Adrenal gland (tissue), 9 donors: ENCODE measurements at regions not wholly inside any gene's neighbourhood (a gene's known extent, or its start where the extent isn't known, plus 50 kb on each side); places are given as distances from the start of the nearest gene placed in this dataset.
"Not testable (repeated sequence)": the region's sequence is repeated elsewhere in the genome, so short reads cannot be mapped to it uniquely, and the experiment has no call there.

Source experiments
- DNase-seq, 7 donors: peaks; one replicate each; pipeline ENCODE4 v3.0.0-alpha.2; 2019 to 2020
- H3K27ac ChIP-seq, 5 donors: fragments of 200-600 bp; sonication (generic) in 4 of 5; 1 replicate in 3 of 5; 2 replicates in 2 of 5; pipeline versions ENCODE4 v1.5.1 to v1.8.0; 2016 to 2020; ENCODE audit warnings: mild to moderate bottlenecking in 1 of 5
- H3K27me3 ChIP-seq: fragments of 200-600 bp; 2 replicates; pipeline ENCODE4 v1.8.0; 2021
- H3K36me3 ChIP-seq, 2 donors: fragments of 200-600 bp; replicated peaks in 1 of 2; 1 replicate in 1 of 2; 2 replicates in 1 of 2; pipeline versions ENCODE4 v1.5.1 to v1.8.0; 2018 to 2022
- H3K4me1 ChIP-seq, 2 donors: fragments of 200-600 bp; replicated peaks in 1 of 2; 1 replicate in 1 of 2; 2 replicates in 1 of 2; pipeline versions ENCODE4 v1.5.1 to v1.8.0; 2018 to 2021
- H3K4me3 ChIP-seq, 4 donors: fragments of 200-600 bp; sonication (generic) in 3 of 4; one replicate each; pipeline ENCODE4 v1.5.1; 2016 to 2018
- H3K9me3 ChIP-seq, 3 donors: fragments of 200-600 bp; sonication (generic) in 1 of 3; replicated peaks in 1 of 3; 1 replicate in 2 of 3; 2 replicates in 1 of 3; pipeline versions ENCODE4 v1.5.1 to v1.8.0; 2016 to 2021
- POLR2A ChIP-seq, 2 donors: fragments of 450-650 bp; IDR thresholded peaks; one replicate each; pipeline ENCODE4 v1.6.1; 2017; ENCODE audit warnings: antibody characterized with exemption in 2 of 2, mild to moderate bottlenecking in 2 of 2, moderate library complexity in 1 of 2
- WGBS, 4 donors: extraction: QIAGEN DNeasy Blood & Tissue Kit in 2 of 4; methylation state at CpG; one replicate each; pipeline versions ENCODE4 v1.1.5 to v1.1.7; 2013 to 2017; 5-methylcytosine and 5-hydroxymethylcytosine counted together
- intact Hi-C, 2 donors: fragments of 100-400 bp; cut with DNase I; formaldehyde crosslinking; loops; one replicate each; pipeline versions ENCODE4 v1.14.1 to v1.15.0; 2022 to 2023
- TF ChIP-seq, protein P1 (sequence below), 6 experiments: fragments of 450-650 bp in 4 of 6; fragments of 200-600 bp in 2 of 6; sonication (generic) in 1 of 6; IDR thresholded peaks; 1 replicate in 5 of 6; 2 replicates in 1 of 6; pipeline versions ENCODE4 v1.5.1 to v1.8.0; 2016 to 2021; ENCODE audit warnings: antibody characterized with exemption in 6 of 6, mild to moderate bottlenecking in 2 of 6, moderate library complexity in 1 of 6
- donor health status: healthy with polysubstance abuse.
- donor health status: Bipolar disorder and iron deficiency.
- donor health status: DM: yes; HTN: yes; CAD: no.
- donor health status: DM: no; HTN: no; CAD: no.
- donor health status: DM: no; HTN: no; CAD: no.

DNA sequence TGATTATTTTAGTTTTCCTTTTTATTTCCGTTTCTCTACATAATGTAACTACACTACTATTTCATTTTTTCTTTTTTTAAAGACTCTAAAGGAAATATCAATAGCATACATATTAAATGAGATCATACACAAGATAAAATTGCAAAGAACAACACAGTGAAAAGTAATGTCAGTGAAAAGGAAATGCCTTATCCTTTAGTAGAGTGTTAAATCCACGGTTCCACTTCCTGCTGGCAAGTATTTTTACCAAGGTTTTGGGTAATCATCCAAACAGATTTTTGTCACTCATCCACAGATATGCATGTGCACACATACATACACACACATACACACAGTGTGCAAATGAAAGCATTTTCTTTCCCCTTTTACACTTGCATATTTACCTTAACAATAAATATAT lies 548.9 kb downstream of the PPP4R3C start:
- no peak overlapping the region for H3K4me3 ChIP-seq
- no peaks in the 10 kb centered on the region for H3K4me1 ChIP-seq
- no peak for TF ChIP-seq POLR2A (IDR thresholded peaks at IDR 0.05)
- TF ChIP-seq, protein P1, sequence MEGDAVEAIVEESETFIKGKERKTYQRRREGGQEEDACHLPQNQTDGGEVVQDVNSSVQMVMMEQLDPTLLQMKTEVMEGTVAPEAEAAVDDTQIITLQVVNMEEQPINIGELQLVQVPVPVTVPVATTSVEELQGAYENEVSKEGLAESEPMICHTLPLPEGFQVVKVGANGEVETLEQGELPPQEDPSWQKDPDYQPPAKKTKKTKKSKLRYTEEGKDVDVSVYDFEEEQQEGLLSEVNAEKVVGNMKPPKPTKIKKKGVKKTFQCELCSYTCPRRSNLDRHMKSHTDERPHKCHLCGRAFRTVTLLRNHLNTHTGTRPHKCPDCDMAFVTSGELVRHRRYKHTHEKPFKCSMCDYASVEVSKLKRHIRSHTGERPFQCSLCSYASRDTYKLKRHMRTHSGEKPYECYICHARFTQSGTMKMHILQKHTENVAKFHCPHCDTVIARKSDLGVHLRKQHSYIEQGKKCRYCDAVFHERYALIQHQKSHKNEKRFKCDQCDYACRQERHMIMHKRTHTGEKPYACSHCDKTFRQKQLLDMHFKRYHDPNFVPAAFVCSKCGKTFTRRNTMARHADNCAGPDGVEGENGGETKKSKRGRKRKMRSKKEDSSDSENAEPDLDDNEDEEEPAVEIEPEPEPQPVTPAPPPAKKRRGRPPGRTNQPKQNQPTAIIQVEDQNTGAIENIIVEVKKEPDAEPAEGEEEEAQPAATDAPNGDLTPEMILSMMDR (IDR thresholded peaks at IDR 0.05) = no peak
- intact Hi-C loops = no loop called here
- H3K27ac ChIP-seq = no peak overlapping the region
- no peaks in the 10 kb centered on the region for H3K9me3 ChIP-seq
- 18 to 41% (median 29%) methylated on average over 2 of the region's 2 CpGs for WGBS, 4 donors
- H3K27me3 ChIP-seq = no peaks in the 10 kb centered on the region
- no peak for DNase-seq
- no peaks in the 10 kb centered on the region for H3K36me3 ChIP-seq

DNA sequence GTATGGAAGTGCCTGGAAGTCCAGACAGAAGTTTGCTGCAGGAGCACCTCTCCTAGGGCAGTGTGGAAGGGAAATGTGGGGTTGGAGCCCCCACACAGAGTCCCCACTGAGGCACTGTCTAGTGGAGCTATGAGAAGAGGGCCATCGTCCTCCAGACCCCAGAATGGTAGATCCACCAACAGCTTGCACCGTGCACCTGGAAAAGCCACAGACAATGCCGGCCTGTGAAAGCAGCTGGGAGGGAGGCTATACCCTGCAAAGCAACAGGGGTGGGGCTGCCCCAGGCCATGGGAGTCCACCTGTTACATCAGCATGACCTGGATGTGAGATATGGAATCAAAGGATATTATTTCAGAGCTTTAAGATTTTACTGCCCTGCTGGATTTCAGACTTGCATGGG lies 551.4 kb downstream of the PPP4R3C start:
- WGBS, 4 donors = 53 to 84% (median 83%) methylated on average over 3 of the region's 3 CpGs; no CpG with 5 or more reads in 1 of the 4 donors
- DNase-seq, H3K36me3 ChIP-seq, intact Hi-C loops, H3K9me3 ChIP-seq, H3K27me3 ChIP-seq, H3K4me1 ChIP-seq, H3K27ac ChIP-seq, H3K4me3 ChIP-seq: not testable (repeated sequence)

DNA sequence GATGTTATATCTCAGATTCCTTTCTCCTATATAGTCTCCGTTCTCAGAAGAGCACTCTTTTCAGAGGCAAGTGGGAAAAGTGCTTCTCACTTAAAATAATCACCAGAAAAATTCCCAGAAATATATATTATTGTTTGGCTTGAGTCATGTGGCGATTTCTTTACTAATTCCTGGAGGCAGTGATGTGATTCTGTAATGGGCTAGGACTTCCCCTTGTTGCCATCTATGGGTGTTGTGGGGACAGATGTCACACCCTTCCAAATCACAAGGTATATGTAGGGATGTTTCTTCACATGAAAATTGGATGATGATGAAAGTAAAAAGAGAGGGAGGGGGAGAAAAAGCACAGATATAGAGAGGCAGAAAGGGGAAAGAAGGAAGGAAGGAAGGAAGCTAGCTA lies 553.4 kb downstream of the PPP4R3C start:
- Histone ChIP-seq H3K27ac (no peak overlapping the region), H3K4me3 (no peak overlapping the region), H3K9me3 (no peaks in the 10 kb centered on the region), H3K36me3 (no peaks in the 10 kb centered on the region), H3K27me3 (no peaks in the 10 kb centered on the region), H3K4me1 (no peaks in the 10 kb centered on the region)
- no peak for DNase-seq
- TF ChIP-seq, protein P1 (IDR thresholded peaks at IDR 0.05) = no peak
- no peak for TF ChIP-seq POLR2A (IDR thresholded peaks at IDR 0.05)
- 55 to 59% (median 58%) methylated on average over 2 of the region's 2 CpGs for WGBS, 4 donors
- intact Hi-C loops = no loop called here

DNA sequence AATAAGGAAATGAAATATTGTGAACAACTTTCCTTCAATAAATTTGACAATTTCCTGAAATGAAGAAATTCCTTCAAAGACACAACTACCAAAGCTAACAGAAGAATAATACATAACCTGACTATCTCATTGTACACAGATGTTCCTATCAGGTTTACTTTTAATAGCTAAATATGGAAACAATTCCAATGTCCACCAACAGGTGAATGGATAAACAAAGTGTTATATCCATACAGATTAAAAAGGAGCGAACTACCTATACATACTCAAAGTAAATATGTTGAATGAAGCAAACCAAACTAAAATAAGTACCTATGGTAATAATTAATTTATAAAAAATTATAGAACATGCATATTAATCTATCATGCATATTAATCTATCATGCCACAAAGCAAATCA lies 554.9 kb downstream of the PPP4R3C start:
- H3K4me3 ChIP-seq = no peak overlapping the region
- intact Hi-C loops = no loop called here
- no peak for TF ChIP-seq POLR2A (IDR thresholded peaks at IDR 0.05)
- TF ChIP-seq, protein P1 (IDR thresholded peaks at IDR 0.05) = no peak
- no peaks in the 10 kb centered on the region for H3K36me3 ChIP-seq
- no peak for DNase-seq
- no peaks in the 10 kb centered on the region for H3K27me3 ChIP-seq
- H3K27ac ChIP-seq = no peak overlapping the region
- 57 to 91% (median 64%) methylated on average over 1 of the region's 1 CpG for WGBS, 4 donors
- H3K4me1 ChIP-seq = no peaks in the 10 kb centered on the region
- H3K9me3 ChIP-seq = no peaks in the 10 kb centered on the region

DNA sequence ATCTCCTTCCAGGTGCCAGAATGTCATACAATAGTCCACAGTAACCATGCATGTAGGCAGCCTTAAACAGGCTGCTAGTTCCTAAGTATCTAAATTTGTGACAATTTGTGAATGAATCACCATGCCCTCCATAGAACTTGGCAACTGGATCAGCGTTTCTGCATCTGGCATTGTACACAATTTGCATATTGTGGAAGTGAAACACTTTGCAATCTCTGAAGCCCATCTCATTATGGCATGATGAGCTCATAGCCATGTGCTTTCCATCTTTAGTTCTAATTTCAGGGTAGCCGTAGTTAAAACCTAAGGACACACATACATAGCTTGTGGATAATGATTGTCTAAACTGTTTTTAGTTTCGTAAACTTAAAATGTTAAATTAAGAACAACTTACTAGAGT lies 573.6 kb downstream of the PPP4R3C start:
- TF ChIP-seq, protein P1 (IDR thresholded peaks at IDR 0.05) = no peak
- TF ChIP-seq POLR2A (IDR thresholded peaks at IDR 0.05) = no peak
- Histone ChIP-seq H3K9me3 (no peaks in the 10 kb centered on the region), H3K27ac (no peak overlapping the region), H3K4me3 (no peak overlapping the region), H3K27me3 (no peaks in the 10 kb centered on the region), H3K4me1 (no peaks in the 10 kb centered on the region), H3K36me3 (no peaks in the 10 kb centered on the region)
- intact Hi-C loops = no loop called here
- no peak for DNase-seq
- 64 to 75% (median 71%) methylated on average over 3 of the region's 3 CpGs for WGBS, 4 donors
